Frontal cortex (tissue), 3 donors: ENCODE measurements at regions not wholly inside any gene's neighbourhood (a gene's known extent, or its start where the extent isn't known, plus 50 kb on each side); places are given as distances from the start of the nearest gene placed in this dataset.
A peak's percentile ranks its signal among the peaks of the same experiment; 100 is the strongest.
"Not testable (repeated sequence)": the region's sequence is repeated elsewhere in the genome, so short reads cannot be mapped to it uniquely, and the experiment has no call there.

ENCODE experiments used
- DNase-seq, 2 donors: peaks; one replicate each; pipeline ENCODE4 v3.0.0; 2012; ENCODE audit warnings: low spot score in 2 of 2
- FAIRE-seq: peaks from 2 replicates; lab custom pipeline; 2012; peaks lifted over from hg19 to GRCh38; lab: Jason Lieb, UNC
- donor health status: control.
- donor health status: control.
- donor health status: control.

DNA sequence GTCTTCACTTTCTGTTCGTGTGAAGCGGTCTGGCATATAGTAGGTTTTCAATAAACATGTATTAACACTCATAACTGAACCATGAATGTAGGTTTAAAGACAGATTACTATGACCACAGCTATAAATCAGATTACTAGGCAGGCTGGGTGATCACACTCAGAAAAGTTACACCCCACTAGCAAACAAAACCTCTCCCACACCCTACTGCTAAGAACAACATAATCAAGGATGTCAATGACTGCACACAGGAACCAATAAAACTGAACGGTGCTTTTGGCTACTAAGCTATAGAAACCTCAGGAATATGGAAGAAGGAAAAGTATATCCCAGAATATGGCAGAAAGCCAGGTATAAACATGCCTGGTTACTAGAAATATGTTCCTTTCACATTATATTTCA is 676.9 kb downstream of the SMARCA1 start:
- no peak for FAIRE-seq
- DNase-seq, result no peak

DNA sequence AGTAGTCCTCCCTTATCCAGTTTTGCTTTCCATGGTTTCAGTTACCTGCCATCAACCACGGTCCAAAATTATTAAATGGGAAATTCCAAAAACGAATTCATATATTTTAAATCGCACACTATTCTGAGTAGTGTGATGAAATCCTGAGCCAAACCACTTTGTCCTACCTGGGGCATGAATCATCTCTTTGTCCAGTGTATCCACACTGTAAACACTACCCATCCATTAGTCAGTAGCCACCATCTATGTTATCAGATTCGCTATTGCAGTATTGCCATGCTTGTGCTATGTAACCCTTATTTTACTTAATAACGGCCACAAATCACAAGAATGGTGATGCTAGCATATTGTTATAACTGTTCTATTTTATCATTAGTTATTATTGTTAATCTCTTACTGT is 704.6 kb downstream of the SMARCA1 start:
- no peak for FAIRE-seq
- DNase-seq, result no peak

- no peak for DNase-seq
- FAIRE-seq, result no peak
Observed at GRCh38 chrX:128816919-128817318, 706.4 kb downstream of the SMARCA1 start.

- DNase-seq, result no peak
- no peak for FAIRE-seq
Observed at GRCh38 chrX:128807367-128807766, 715.9 kb downstream of the SMARCA1 start.

- FAIRE-seq (no peak), DNase-seq (no peak)
Observed at GRCh38 chrX:128805236-128805635, 718.1 kb downstream of the SMARCA1 start.

DNA sequence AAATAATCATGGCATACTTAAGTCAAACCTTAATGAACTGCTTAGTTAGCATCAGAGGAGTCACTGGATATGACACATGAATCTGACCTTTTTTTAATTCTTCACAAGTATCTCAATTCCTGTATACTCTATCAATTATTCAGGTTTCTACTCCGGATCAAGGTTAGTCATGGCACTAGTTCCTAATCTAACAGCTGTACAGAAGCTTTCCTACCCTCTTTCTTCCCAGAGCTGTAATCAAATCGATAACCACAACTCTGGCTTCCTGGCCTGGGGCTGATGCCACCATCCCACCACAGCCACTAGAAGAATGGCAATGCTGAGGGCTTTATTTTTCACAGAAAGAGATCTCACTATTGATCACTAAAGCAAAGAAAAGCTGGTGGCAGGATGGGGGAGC is 718.5 kb downstream of the SMARCA1 start:
- no peak for FAIRE-seq
- no peak for DNase-seq

DNA sequence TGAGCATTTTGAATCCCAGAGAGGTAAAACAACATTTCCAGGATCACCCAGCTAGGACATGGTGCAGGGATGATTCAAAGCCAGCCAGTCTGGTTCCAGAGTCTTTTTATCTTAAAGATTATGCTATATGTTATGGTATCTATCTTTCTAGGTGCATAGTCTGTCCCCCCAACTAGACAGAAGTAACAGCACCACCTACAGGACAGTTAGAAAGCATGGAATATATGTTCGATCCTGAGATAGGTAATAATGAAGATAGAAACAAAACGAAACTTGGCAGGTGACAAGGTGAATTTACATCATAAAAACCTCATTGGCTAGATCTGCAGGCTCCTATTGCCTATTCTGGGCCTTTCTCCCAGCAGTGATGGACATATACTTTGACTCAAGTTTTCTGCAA is 723.2 kb downstream of the SMARCA1 start:
- FAIRE-seq (no peak), DNase-seq (no peak)

GRCh38 chrX:128783139-128783538 is 730.9 kb upstream of the ACTRT1 start:
- DNase-seq, FAIRE-seq: not testable (repeated sequence)

DNA sequence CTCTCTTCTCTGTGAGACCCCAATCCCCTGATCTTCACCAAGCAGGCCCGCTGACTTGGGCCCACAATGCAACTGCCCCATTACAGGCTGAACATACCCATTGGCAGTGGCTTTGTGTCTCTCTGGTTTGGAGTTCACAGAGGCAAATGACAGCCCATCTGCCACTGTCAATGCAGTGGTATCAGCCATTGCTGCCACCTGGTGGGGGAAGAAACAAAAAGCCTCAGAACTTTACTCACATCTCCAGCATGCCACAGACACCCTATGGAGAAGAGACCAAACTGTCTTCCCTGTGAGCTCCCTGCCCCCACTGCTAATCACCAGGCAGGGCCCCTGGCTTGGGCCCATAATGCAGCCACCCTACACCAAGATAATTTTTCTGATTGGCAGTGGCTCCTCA is 729.3 kb upstream of the ACTRT1 start:
- DNase-seq (peak in 1 of 2 donors; percentile 1), FAIRE-seq (no peak)

DNA sequence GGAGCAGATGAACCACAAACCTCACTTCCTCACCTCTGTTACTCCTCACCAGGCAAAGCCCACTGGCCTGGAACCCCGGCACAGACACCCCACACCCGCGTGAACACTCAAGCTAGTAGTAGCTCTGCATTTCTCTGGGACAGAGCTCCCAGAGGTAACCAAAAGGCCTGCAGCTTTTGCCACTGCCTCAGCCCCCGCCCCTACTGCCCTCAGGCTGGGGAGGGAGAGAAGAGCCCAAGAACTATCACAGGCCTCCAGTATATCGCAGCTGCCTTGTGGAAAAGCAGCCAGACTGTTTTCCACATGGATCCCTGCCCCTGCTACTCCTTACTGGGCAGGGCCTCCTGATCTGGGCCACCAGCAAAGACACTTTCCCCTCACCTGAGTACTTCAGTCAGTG is 728.7 kb upstream of the ACTRT1 start:
- FAIRE-seq, result no peak
- DNase-seq, result no peak

DNA sequence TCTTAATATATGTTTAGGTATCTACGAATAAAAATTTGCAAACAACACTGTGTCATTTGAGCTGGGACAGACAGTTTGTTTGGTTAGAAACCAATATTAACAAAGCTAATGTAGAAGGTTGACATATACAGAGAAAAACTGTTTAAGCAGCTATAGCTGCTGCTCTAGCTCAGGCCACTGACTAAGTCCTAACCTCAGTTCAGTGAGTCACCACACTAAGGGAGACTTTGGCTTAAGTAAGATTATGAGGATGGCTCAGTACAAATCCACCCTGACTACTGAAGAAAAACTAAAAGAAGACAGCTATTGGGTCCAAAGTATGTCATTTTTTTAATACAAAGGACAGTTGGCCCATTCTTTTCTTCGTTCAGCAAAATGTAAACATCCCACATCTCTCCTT is 717.3 kb upstream of the ACTRT1 start:
- FAIRE-seq (no peak), DNase-seq (no peak)

- FAIRE-seq (no peak), DNase-seq (no peak)
Observed at GRCh38 chrX:128759745-128760144, 707.5 kb upstream of the ACTRT1 start.

DNA sequence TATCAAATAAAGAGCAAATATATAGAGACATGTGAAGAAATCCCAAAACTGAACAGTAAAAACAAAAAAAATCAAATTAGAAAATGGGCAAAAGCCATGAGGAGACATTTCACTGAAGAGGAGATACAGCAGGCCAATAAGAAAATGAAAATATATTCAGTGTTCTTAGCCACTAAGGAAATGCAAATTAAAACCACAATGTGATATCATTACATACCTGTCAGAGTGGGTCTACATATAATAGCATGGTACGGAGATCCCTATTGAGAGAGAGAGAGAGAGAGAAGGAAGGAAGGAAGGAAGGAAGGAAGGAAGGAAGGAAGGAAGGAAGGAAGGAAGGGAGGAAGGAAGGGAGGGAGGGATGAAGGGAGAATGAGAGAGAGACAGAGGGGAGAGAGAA is 707.0 kb upstream of the ACTRT1 start:
- no peak for DNase-seq

GRCh38 chrX:128754130-128754529 is 701.9 kb upstream of the ACTRT1 start:
- no peak for DNase-seq

More for the DNA sequence above, 707.0 kb upstream of the ACTRT1 start:
- FAIRE-seq, result no peak

GRCh38 chrX:128739539-128739938 is 687.3 kb upstream of the ACTRT1 start:
- no peak for DNase-seq
- no peak for FAIRE-seq

More at GRCh38 chrX:128754130-128754529, 701.9 kb upstream of the ACTRT1 start:
- FAIRE-seq, result no peak

DNA sequence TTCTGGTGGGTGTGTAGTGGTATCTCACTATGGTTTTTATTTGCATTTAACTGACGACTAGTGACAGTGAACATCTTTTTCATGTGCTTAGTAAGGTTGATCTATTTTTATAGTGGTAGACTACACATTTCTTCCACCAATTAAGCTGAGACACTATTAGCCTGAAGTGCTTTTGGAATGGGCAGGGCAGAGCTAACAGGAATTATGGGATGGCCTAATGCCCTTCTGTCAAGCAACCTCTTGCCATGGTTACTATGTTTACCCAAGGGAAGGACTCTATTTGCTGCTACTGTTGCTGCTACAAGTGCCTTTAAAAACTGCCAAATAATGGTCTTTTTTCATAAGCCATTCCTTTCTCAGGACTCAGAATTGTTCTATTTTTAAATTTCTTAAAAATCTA is 676.7 kb upstream of the ACTRT1 start:
- FAIRE-seq (no peak), DNase-seq (no peak)

DNA sequence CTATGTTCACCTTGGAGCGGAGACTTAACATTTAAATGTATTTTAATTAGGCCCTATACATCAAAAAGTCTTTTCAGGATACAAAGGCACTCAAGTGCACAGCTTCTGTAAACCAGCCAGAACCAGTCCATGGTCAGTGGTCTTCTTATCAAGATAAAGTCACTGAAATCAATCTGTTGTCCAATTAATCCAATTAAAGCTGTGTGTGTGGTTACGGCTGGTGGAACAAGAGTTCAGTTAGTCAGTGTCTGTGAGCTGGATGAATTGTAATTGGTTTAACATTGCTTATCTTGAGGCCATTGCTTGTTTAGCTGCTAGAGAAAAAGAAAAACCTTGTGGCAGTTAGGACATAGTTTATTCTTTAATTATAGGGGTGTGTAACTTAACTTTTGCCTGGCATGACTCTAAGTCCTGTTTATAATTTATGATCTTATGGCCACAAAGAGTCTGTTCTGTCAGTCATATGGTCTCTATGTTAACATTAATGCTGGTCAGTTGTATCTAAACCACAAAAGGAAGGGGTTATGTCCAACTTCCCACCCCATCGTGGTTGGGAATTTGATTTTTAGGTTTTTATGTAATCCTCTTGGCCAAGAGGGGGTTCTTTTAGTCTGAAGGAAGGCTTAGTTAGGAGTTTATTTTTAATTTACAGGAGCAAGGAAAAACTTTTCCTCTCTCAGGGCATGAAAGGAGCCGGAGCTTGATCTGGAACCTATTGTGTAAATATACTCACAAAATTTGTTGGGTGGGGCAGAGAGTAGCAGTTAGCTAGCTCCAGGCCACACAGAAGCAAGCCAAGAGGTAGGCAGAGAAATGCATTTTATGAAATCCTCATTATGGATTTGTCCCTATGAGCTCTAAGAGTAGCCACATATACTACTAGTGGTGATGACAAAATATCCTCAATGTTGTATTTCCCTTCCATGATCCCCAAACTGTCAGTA is 665.7 kb upstream of the ACTRT1 start:
- DNase-seq (no peak), FAIRE-seq (no peak)

DNA sequence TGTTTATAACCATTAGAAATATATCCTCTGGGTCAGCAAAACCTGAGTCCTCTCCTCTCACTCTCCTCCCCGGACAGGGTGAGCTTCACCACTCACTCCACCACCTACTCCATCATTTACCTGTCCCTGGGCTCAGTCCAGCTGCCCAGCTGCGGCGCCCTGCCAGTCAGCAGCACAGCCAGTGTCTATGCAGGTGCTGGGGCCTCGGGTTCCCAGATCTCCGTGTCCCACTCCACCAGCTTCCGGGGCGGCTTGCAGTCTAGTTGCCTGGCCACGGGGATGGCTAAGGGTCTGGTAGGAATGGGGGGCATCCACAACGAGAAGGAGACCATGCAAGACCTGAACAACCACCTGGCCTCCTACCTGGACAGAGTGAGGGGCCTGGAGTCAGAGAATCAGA is 662.2 kb upstream of the ACTRT1 start:
- no peak for DNase-seq
- no peak for FAIRE-seq

DNA sequence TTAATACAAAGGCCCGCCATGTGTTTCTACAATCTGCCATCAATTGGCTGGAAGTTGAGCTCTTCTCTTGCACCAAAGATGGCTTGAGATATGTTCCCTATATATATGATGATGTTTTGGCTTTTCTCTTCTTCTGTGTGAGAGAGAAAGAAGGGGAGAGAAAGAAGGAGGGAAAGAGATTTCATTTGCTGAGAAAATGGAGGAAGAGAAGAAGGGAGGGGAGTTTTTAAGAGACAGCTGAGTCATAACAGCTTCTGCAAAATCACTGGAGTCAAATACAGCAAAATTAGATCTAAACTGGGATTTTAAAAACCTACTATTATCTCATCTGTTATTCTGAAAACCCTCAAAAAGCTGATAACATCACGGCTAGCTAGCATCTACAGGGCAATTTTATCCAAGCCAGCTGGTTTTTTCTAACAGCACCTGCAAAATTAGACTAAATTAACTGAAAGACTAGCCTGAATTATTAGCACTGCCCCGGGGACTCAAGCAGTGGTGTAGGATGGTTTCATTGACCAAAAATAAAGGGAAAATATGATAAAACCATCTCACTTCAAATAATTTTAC is 647.6 kb upstream of the ACTRT1 start:
- FAIRE-seq, result no peak
- no peak for DNase-seq

- DNase-seq (no peak), FAIRE-seq (no peak)
Observed at GRCh38 chrX:128698573-128699181, 646.5 kb upstream of the ACTRT1 start.

GRCh38 chrX:128691872-128692271 is 639.7 kb upstream of the ACTRT1 start:
- FAIRE-seq, result no peak
- DNase-seq, result no peak
